ENCODE measurements at regions not wholly inside any gene's neighbourhood (a gene's known extent, or its start where the extent isn't known, plus 50 kb on each side); places are given as distances from the start of the nearest gene placed in this dataset.
A peak's percentile ranks its signal among the peaks of the same experiment; 100 is the strongest.

DNA sequence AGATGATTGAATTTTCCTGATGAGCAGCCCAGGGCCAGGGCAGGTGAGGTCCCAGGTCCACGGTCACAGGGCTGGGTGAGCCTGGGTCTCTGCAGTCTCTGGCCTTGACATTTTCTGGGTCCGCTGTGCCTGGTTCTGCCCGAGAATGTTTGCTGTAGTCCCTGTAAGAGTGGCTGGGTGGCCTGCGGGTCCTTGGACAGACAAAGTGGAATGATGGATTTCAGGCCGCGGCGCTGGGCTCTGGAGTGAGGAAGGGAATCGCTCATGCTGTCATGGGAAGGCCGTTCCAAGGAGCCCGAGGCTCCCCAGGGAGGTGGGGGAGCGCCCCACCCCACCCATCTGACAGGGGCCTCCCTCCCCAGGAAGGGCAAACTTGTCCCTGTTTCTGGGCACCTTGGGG lies 153.5 kb upstream of the CIBAR2 start:
- no peaks in the 10 kb centered on the region for H3K4me1 ChIP-seq
- TF ChIP-seq CTCF (IDR thresholded peaks at IDR 0.05), result no peak
- TF ChIP-seq POLR2A (IDR thresholded peaks at IDR 0.05), result no peak
- WGBS, 4 donors, result 92 to 95% (median 94%) methylated on average over 9 to 11 of the region's 11 CpGs

DNA sequence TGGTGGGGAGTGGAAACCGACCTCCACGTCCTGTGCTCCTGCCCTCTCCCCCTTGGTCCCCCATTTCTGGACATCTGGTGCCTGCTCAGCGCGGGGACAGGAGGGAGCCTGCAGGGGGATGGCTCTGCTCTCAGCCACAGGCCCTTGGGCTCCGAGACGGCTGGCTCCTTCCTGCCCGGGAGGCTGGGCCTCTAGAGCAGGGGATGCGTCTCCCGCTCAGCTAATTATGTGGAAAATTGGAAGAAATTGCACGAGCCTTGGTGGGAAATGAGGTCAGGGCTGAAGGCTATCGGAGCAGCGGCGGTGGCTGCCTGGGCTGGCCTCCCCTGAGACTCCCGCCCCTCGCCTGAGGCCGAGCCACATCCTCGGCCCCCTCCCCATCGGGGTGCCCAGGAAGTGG lies 154.6 kb upstream of the CIBAR2 start:
- DNase-seq (peak in 1 of 5 donors; percentile 47), ATAC-seq (no peak)
- no peaks in the 10 kb centered on the region for H3K36me3 ChIP-seq
- no peak overlapping the region for H3K27ac ChIP-seq
- TF ChIP-seq POLR2A (IDR thresholded peaks at IDR 0.05), result no peak
- no peak for TF ChIP-seq CTCF (IDR thresholded peaks at IDR 0.05)
- intact Hi-C loops (cut with DNase I), result no loop called here
- H3K27me3 ChIP-seq, result no peaks in the 10 kb centered on the region
- no peak overlapping the region for H3K4me3 ChIP-seq
- H3K9me3 ChIP-seq, result no peaks in the 10 kb centered on the region
- H3K4me1 ChIP-seq, result no peaks in the 10 kb centered on the region
- 79 to 83% (median 80%) methylated on average over 8 to 18 of the region's 18 CpGs for WGBS, 4 donors

More for the DNA sequence above, 153.5 kb upstream of the CIBAR2 start:
- intact Hi-C loops (cut with DNase I), result no loop called here
- Histone ChIP-seq H3K4me3 (no peak overlapping the region), H3K9me3 (no peaks in the 10 kb centered on the region), H3K27ac (no peak overlapping the region), H3K36me3 (no peaks in the 10 kb centered on the region), H3K27me3 (no peaks in the 10 kb centered on the region)
- ATAC-seq, result no peak
- DNase-seq, result no peak

GRCh38 chr16:85267414-85267945 lies 155.2 kb upstream of the CIBAR2 start:
- TF ChIP-seq CTCF (IDR thresholded peaks at IDR 0.05) (no peak), POLR2A (IDR thresholded peaks at IDR 0.05) (no peak)
- intact Hi-C loops (cut with DNase I), result no loop called here
- Histone ChIP-seq H3K4me1 (no peaks in the 10 kb centered on the region), H3K27ac (no peak overlapping the region), H3K4me3 (no peak overlapping the region), H3K27me3 (no peaks in the 10 kb centered on the region), H3K36me3 (no peaks in the 10 kb centered on the region), H3K9me3 (no peaks in the 10 kb centered on the region)
- no peak for DNase-seq
- no peak for ATAC-seq
- 96 to 97% (median 97%) methylated on average over 10 of the region's 10 CpGs for WGBS, 4 donors

DNA sequence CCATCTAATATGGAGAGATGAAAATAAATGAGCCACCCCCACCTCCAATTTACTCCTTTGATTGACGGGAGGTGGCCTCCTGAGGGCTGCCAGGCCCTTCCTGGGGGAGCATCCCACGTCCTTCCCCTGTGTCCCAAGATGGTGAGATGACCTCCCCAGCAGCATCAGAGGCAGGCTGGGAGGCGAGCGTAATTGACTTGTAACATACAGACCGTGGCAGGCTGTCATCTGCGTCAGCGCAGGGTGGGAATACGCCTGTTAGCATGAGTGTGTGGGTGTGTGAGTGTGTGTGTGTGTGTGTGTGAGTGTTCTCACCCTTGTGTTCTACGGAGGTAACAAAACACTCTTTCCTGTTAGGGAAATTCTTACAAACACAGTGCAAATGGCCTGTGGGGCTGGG lies 156.9 kb upstream of the CIBAR2 start:
- intact Hi-C loops (cut with DNase I), result no loop called here
- H3K27ac ChIP-seq, result no peak overlapping the region
- no peaks in the 10 kb centered on the region for H3K27me3 ChIP-seq
- no peaks in the 10 kb centered on the region for H3K9me3 ChIP-seq
- ATAC-seq, result no peak
- TF ChIP-seq POLR2A (IDR thresholded peaks at IDR 0.05) (no peak), CTCF (IDR thresholded peaks at IDR 0.05) (no peak)
- DNase-seq, result no peak
- no peaks in the 10 kb centered on the region for H3K36me3 ChIP-seq
- H3K4me1 ChIP-seq, result no peaks in the 10 kb centered on the region
- 86 to 92% (median 90%) methylated on average over 9 of the region's 9 CpGs for WGBS, 4 donors
- H3K4me3 ChIP-seq, result no peak overlapping the region

Data from heart left ventricle (tissue), 16 donors.